ENCODE measurements at regions not wholly inside any gene's neighbourhood (a gene's known extent, or its start where the extent isn't known, plus 50 kb on each side); places are given as distances from the start of the nearest gene placed in this dataset.
"Not testable (repeated sequence)": the region's sequence is repeated elsewhere in the genome, so short reads cannot be mapped to it uniquely, and the experiment has no call there.

- TF ChIP-seq, protein P1, sequence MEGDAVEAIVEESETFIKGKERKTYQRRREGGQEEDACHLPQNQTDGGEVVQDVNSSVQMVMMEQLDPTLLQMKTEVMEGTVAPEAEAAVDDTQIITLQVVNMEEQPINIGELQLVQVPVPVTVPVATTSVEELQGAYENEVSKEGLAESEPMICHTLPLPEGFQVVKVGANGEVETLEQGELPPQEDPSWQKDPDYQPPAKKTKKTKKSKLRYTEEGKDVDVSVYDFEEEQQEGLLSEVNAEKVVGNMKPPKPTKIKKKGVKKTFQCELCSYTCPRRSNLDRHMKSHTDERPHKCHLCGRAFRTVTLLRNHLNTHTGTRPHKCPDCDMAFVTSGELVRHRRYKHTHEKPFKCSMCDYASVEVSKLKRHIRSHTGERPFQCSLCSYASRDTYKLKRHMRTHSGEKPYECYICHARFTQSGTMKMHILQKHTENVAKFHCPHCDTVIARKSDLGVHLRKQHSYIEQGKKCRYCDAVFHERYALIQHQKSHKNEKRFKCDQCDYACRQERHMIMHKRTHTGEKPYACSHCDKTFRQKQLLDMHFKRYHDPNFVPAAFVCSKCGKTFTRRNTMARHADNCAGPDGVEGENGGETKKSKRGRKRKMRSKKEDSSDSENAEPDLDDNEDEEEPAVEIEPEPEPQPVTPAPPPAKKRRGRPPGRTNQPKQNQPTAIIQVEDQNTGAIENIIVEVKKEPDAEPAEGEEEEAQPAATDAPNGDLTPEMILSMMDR (IDR thresholded peaks at IDR 0.05; ENCODE audit: low read depth, low read length): no peak
- peak; percentile 53 to 86 for DNase-seq (ENCODE audit: low read depth in 2 of 2)
- H3K4me3 ChIP-seq (replicated peaks in 1 of 2; ENCODE audit: low read depth in 2 of 2, low read length in 2 of 2): no peak overlapping the region
Observed at GRCh38 chr3:28050885-28051284, 190.5 kb upstream of the CMC1 start.

DNA sequence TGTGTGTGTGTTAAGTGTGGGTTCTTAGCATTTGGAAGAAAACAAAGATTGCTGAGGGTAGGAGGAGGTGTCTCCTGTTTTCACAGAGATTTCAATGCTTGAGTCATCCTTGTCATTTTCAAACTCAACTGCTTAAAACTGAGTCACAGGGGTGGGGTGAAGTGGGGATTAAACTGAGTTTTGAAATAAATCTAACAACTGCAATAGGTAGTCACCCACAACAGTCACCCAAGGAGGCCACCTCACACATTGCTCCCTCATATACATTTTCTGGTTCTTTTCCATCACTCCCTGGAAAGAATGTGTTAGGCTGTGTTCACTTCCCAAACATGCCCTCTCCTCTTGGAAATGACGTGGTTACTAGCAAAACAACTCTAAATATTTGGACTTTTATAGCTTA lies 187.7 kb upstream of the CMC1 start:
- TF ChIP-seq, protein P1 (IDR thresholded peaks at IDR 0.05; ENCODE audit: low read depth, low read length): no peak
- no peak overlapping the region for H3K4me3 ChIP-seq (replicated peaks in 1 of 2; ENCODE audit: low read depth in 2 of 2, low read length in 2 of 2)
- DNase-seq (ENCODE audit: low read depth in 2 of 2): peak; percentile 58 to 89

DNA sequence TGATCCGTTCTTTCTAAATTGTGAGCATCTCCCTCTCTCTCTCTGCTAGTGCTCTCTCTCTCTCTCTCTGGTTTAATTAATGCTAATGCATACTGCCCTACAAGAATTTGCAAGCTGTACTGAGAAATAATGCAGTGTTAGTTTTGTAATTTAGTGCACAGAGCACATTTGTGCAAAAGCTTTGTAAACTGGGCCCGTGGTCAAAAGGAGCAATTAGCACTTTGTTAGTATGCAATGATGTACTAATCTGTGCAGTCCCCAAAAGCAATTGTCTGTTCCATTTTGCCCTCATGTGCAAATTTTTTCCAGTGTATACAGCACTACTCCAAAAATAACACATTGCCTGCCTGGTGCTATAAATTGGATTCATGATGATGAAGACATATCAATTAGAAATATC lies 184.6 kb upstream of the CMC1 start:
- TF ChIP-seq, protein P1 (IDR thresholded peaks at IDR 0.05; ENCODE audit: low read depth, low read length): no peak
- no peak for DNase-seq (ENCODE audit: low read depth in 2 of 2)
- no peak overlapping the region for H3K4me3 ChIP-seq (replicated peaks in 1 of 2; ENCODE audit: low read depth in 2 of 2, low read length in 2 of 2)

GRCh38 chr3:28057539-28057938 lies 183.9 kb upstream of the CMC1 start:
- TF ChIP-seq, protein P1 (IDR thresholded peaks at IDR 0.05; ENCODE audit: low read depth, low read length): no peak
- no peak for DNase-seq (ENCODE audit: low read depth in 2 of 2)
- H3K4me3 ChIP-seq (replicated peaks in 1 of 2; ENCODE audit: low read depth in 2 of 2, low read length in 2 of 2): no peak overlapping the region

GRCh38 chr3:28059199-28059598 lies 182.2 kb upstream of the CMC1 start:
- not testable (repeated sequence) for H3K4me3 ChIP-seq (replicated peaks in 1 of 2; ENCODE audit: low read depth in 2 of 2, low read length in 2 of 2); DNase-seq (ENCODE audit: low read depth in 2 of 2)

DNA sequence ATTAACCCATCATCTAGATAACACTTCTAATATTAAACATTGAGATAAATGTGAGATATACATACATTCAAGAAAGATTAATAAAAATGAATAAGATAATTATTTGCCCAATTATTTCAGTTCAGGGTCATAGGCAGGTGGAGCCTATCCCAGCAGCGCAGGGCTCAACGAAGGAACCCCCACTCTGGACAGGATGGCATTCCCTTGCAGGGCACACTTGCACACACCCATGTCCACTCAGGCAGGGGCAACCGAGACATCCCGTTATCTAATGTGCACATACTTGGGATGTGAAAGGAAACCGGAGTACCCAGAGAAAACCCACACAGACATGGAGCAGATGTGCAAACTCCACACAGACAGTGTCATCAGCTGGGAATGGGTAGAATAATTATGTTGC lies 175.4 kb upstream of the CMC1 start:
- DNase-seq (ENCODE audit: low read depth in 2 of 2): no peak
- TF ChIP-seq, protein P1 (IDR thresholded peaks at IDR 0.05; ENCODE audit: low read depth, low read length): no peak
- H3K4me3 ChIP-seq (replicated peaks in 1 of 2; ENCODE audit: low read depth in 2 of 2, low read length in 2 of 2): no peak overlapping the region

DNA sequence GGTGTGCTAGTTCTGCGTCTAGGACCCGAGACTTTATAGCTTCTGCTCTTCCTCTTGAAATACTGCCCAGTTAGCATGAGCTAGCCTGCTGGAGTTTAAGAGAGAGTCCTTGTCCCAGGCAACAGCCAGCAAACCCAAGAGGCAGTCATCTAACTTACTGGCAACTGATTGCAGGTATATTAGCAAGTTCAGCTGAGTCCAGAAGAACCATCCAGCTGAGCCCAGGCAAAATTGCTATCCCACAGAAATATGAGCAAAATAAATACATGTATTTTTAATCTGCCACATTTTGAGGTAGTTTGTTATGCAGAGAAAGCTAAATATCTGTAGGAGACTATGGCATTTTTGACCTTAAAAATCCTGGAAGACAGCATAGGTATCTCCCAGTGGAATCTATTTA lies 174.4 kb upstream of the CMC1 start:
- H3K4me3 ChIP-seq (replicated peaks in 1 of 2; ENCODE audit: low read depth in 2 of 2, low read length in 2 of 2): no peak overlapping the region
- DNase-seq (ENCODE audit: low read depth in 2 of 2): no peak
- TF ChIP-seq, protein P1 (IDR thresholded peaks at IDR 0.05; ENCODE audit: low read depth, low read length): no peak

Measured in cardiac fibroblast (primary cell).